ENCODE measurements at regions not wholly inside any gene's neighbourhood (a gene's known extent, or its start where the extent isn't known, plus 50 kb on each side); places are given as distances from the start of the nearest gene placed in this dataset.

DNA sequence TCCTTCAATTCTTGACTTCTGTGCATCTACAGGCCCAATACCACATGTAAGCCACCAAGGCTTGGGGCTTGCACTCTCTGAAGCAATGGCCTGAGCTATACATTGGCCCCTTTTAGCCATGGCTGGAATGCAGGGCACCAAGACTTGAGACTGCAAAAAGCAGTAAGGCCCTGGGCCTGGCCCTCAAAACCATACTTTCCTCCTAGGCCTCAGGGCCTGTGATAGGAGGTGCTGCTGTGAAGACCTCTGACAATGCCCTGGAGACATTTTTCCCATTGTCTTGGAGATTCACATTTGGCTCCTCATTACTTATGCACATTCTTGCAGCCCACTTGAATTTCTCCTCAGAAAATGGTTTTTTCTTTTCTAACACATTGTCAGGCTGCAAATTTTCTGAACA lies 68.5 kb upstream of the FSTL5 start:
- POLR2A ChIA-PET = no interaction called here
- H3K27ac ChIP-seq = no peak overlapping the region
- H3K4me3 ChIP-seq = no peak overlapping the region
- CTCF ChIA-PET = no interaction called here
- TF ChIP-seq TFCP2L1 (CRISPR knock-in tag; IDR thresholded peaks at IDR 0.05) = no peak
- no peak for TF ChIP-seq RARB (CRISPR knock-in tag; IDR thresholded peaks at IDR 0.05)
- no peak for TF ChIP-seq BHLHE40 (IDR thresholded peaks at IDR 0.05; ENCODE audit: low read depth, low read length)
- TF ChIP-seq RCOR1 (IDR thresholded peaks at IDR 0.05; ENCODE audit: low read depth, low read length) = no peak
- no peak for TF ChIP-seq HOXB5 (CRISPR knock-in tag; IDR thresholded peaks at IDR 0.05)
- TF ChIP-seq ZC3H11A (IDR thresholded peaks at IDR 0.05) = no peak
- TF ChIP-seq JUN (IDR thresholded peaks at IDR 0.05) = no peak
- no peak for TF ChIP-seq FOSB (CRISPR knock-in tag; IDR thresholded peaks at IDR 0.05)
- ATAC-seq = no peak
- H3K4me2 ChIP-seq = no peak overlapping the region
- no peaks in the 10 kb centered on the region for H3K9me3 ChIP-seq
- DNase-seq (ENCODE audit: low read depth in 1 of 2, low spot score in 1 of 2) = no peak
- no peak for FAIRE-seq
- H3K4me1 ChIP-seq = peaks cover 15% of the 10 kb centered on the region; the same call in 2 of the 3 replicates

DNA sequence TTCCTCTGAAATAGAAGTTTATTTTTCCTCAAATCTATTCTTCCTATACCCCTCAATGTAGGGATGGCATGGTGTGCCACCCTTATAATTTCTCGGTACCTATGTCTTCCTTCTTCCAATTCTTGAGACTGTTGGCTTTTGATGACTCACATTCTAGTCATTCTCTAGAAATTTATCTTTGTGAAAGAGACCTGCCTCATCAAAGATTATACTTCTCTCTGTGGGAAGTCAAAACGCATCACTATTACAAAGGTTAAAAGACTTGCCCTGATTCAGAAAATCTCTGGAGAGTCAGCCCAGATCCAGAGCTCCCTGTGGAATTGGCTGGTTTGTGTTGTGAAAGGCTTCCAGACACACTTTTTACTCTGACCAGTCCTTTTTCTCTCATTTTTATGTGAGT lies 65.9 kb upstream of the FSTL5 start:
- Histone ChIP-seq H3K9me3 (no peaks in the 10 kb centered on the region), H3K4me3 (no peak overlapping the region), H3K4me1 (peaks cover 15% of the 10 kb centered on the region; the same call in 2 of the 3 replicates), H3K27ac (peak overlapping the region in 1 of 2 experiments; percentile 67; a peak in 2 of 6 replicates), H3K4me2 (peak overlapping the region; percentile 36; the same call in 2 of the 3 replicates)
- ChIA-PET CTCF (no interaction called here), POLR2A (no interaction called here)
- FAIRE-seq (no peak), ATAC-seq (peak; percentile 74 to 77), DNase-seq (ENCODE audit: low read depth in 1 of 2, low spot score in 1 of 2) (peak; percentile 3 to 29)
- WGBS (ENCODE audit: missing lambda C conversion rate) = 2% methylated on average over 2 of the region's 2 CpGs
- TF ChIP-seq, protein P1, sequence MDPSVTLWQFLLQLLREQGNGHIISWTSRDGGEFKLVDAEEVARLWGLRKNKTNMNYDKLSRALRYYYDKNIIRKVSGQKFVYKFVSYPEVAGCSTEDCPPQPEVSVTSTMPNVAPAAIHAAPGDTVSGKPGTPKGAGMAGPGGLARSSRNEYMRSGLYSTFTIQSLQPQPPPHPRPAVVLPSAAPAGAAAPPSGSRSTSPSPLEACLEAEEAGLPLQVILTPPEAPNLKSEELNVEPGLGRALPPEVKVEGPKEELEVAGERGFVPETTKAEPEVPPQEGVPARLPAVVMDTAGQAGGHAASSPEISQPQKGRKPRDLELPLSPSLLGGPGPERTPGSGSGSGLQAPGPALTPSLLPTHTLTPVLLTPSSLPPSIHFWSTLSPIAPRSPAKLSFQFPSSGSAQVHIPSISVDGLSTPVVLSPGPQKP (IDR thresholded peaks at IDR 0.05; ENCODE audit: low read depth, low read length) = no peak
- TF ChIP-seq JUNB (IDR thresholded peaks at IDR 0.05) = peak; percentile 46
- TF ChIP-seq FOSL2 (IDR thresholded peaks at IDR 0.05) = peak; percentile 49; the same call in 1 of the 2 replicates
- peak; percentile 57 for TF ChIP-seq FOSL2 (CRISPR knock-in tag; IDR thresholded peaks at IDR 0.05)
- TF ChIP-seq ESRRA (IDR thresholded peaks at IDR 0.05; ENCODE audit: borderline replicate concordance, low read length) = no peak

DNA sequence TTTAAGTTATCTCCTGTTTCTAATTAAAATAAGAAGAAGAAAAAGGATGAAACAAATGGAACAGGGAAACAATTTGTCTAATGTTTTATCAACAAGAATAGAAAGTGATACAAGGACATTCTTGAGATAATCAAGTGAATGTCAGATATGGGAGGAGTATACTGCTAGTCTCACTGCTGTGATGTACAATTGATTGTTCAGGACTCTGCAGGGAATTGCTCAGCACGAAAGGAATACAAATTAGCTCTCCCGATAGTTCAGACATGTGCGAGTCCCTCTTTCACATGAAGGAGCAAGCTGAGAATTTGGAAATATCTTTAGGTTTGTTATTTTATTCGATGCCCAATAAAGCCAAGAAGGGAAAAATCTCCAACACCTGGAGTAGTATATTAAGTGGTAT lies 57.3 kb upstream of the FSTL5 start:
- CTCF ChIA-PET = no interaction called here
- no peak overlapping the region for H3K27ac ChIP-seq
- H3K9me3 ChIP-seq = no peaks in the 10 kb centered on the region
- no peaks in the 10 kb centered on the region for H3K4me1 ChIP-seq
- FAIRE-seq (no peak), ATAC-seq (no peak), DNase-seq (ENCODE audit: low read depth in 1 of 2, low spot score in 1 of 2) (no peak)
- H3K4me3 ChIP-seq = no peak overlapping the region
- POLR2A ChIA-PET = no interaction called here
- no peak for TF ChIP-seq FOSL2 (IDR thresholded peaks at IDR 0.05)
- no peak for TF ChIP-seq FOSL2 (CRISPR knock-in tag; IDR thresholded peaks at IDR 0.05)
- TF ChIP-seq CHD2 (IDR thresholded peaks at IDR 0.05; ENCODE audit: low read length, partially characterized antibody) = no peak
- no peak for TF ChIP-seq NPAS2 (CRISPR knock-in tag; IDR thresholded peaks at IDR 0.05; ENCODE audit: borderline replicate concordance)
- TF ChIP-seq MAFK (IDR thresholded peaks at IDR 0.05; ENCODE audit: partially characterized antibody) = no peak
- TF ChIP-seq HES2 (IDR thresholded peaks at IDR 0.05) = no peak
- TF ChIP-seq, protein P2, sequence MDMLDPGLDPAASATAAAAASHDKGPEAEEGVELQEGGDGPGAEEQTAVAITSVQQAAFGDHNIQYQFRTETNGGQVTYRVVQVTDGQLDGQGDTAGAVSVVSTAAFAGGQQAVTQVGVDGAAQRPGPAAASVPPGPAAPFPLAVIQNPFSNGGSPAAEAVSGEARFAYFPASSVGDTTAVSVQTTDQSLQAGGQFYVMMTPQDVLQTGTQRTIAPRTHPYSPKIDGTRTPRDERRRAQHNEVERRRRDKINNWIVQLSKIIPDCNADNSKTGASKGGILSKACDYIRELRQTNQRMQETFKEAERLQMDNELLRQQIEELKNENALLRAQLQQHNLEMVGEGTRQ (IDR thresholded peaks at IDR 0.05) = no peak
- TF ChIP-seq RNF2 (IDR thresholded peaks at IDR 0.05; ENCODE audit: borderline replicate concordance, low read depth) = no peak
- TF ChIP-seq, protein P1 (IDR thresholded peaks at IDR 0.05; ENCODE audit: low read depth, low read length) = no peak
- no peak for TF ChIP-seq TP53 (CRISPR knock-in tag; IDR thresholded peaks at IDR 0.05)
- no peak for TF ChIP-seq RAD21 (conservative IDR thresholded peaks at IDR 0.05 in 1 of 2, IDR thresholded peaks at IDR 0.05 in 1 of 2)
- TF ChIP-seq KDM1A (IDR thresholded peaks at IDR 0.05; ENCODE audit: low read depth) = no peak
- TF ChIP-seq, protein P3, sequence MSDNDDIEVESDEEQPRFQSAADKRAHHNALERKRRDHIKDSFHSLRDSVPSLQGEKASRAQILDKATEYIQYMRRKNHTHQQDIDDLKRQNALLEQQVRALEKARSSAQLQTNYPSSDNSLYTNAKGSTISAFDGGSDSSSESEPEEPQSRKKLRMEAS (IDR thresholded peaks at IDR 0.05) = no peak
- TF ChIP-seq ZFP36 (IDR thresholded peaks at IDR 0.05; ENCODE audit: borderline replicate concordance, partially characterized antibody) = no peak
- no peak overlapping the region for H3K4me2 ChIP-seq
- 57% methylated on average over 4 of the region's 4 CpGs for WGBS (ENCODE audit: missing lambda C conversion rate)
